ENCODE measurements at regions not wholly inside any gene's neighbourhood (a gene's known extent, or its start where the extent isn't known, plus 50 kb on each side); places are given as distances from the start of the nearest gene placed in this dataset.

DNA sequence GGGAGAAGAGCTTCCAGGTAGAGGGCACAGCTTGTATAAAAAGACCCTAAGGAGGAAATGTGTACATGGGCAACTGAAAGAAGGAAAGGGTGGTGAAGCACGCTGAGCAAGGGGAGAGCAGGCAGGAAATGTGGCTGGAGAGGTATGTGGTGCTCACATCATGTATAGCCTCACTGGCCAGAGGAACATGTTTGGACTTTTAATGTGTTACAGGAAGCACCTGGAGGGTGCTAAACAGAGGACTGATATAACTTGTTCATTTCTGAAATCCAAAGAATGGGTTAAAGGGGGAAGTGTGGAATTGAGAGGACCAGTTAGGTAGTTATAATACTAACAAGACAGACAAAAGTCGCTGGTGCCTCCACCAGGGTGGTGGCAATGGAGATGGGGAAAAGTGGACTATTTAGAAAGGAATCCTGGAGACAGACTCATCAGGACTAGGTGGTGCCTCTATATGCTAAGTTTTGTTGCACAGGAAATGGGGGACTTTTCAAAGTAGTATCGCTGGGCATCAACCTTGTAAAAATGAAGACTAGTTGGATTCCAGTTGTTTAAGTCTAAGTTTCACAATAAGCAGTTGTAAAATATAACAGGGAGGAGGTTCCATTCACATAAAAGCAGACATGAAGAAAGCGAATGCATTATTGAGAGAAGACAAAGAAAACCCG is 63.1 kb upstream of the CD180 start:
- TF ChIP-seq GATA3 (IDR thresholded peaks at IDR 0.05; ENCODE audit: low read depth, low read length), result no peak
- TF ChIP-seq GATA2 (IDR thresholded peaks at IDR 0.05; ENCODE audit: low read depth, low read length), result no peak
